ENCODE measurements at regions not wholly inside any gene's neighbourhood (a gene's known extent, or its start where the extent isn't known, plus 50 kb on each side); places are given as distances from the start of the nearest gene placed in this dataset.

DNA sequence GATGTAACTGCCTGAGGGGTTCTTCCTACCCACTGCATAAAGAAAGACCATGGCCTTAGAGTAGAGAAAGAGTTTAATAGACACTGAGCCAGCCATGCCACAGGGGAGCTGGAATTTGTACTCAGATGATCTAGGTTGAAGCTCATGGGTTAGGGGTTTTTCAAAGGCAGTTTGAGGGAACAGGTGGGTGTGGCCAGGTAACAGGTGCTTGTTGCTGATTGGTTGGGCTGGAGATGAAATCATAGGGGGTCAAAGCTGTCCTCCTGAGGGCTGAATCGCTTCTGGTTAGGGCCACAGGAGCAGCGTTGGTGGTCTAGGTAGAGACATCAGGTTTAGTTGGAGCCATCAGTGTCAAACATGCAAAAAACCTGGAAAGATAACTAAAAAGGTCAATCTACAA lies 59.2 kb upstream of the CSNK1A1L start:
- Histone ChIP-seq H3K36me3 (ENCODE audit: control insufficient read depth in 1 of 2, insufficient read depth in 2 of 2, low read length in 2 of 2) (no peaks in the 10 kb centered on the region), H3K27ac (ENCODE audit: low read depth, low read length) (no peak overlapping the region), H3K9me3 (ENCODE audit: control insufficient read depth in 1 of 2, insufficient read depth in 1 of 2, low read depth in 1 of 2, low read length in 2 of 2) (no peaks in the 10 kb centered on the region), H3K4me3 (replicated peaks in 1 of 2; ENCODE audit: low read depth in 1 of 2, low read length in 2 of 2) (no peak overlapping the region), H3K4me2 (ENCODE audit: low read length) (no peak overlapping the region), H2AFZ (ENCODE audit: low read depth, low read length, poor library complexity, severe bottlenecking) (no peak overlapping the region), H3K79me2 (ENCODE audit: insufficient read depth, low read length) (no peaks in the 10 kb centered on the region), H3K27me3 (ENCODE audit: insufficient read depth, low read length) (no peaks in the 10 kb centered on the region), H3K4me1 (ENCODE audit: control insufficient read depth in 1 of 2, insufficient read depth in 2 of 2, low read length in 2 of 2) (no peaks in the 10 kb centered on the region), H4K20me1 (ENCODE audit: insufficient read depth) (no peaks in the 10 kb centered on the region), H3K9ac (ENCODE audit: low read length) (no peak overlapping the region), H3K9me2 (ENCODE audit: insufficient read depth) (no peaks in the 10 kb centered on the region)
- POLR2A ChIA-PET, result no interaction called here
- DNase-seq (ENCODE audit: low read depth, low spot score) (no peak), ATAC-seq (no peak)
- RAD21 ChIA-PET (ENCODE audit: low non-redundant PET in 1 of 2, low total read pairs in 2 of 2, uncharacterized antibody in 2 of 2, unreplicated experiment in 2 of 2), result no interaction called here
- CTCF ChIA-PET, result no interaction called here
- intact Hi-C loops (cut with micrococcal nuclease), result no loop called here
- no TSS peak for BruUV-seq (replicated peaks)
- no peak for TF ChIP-seq SIN3A (IDR thresholded peaks at IDR 0.05; ENCODE audit: low read depth)
- no peak for TF ChIP-seq EZH2 (IDR thresholded peaks at IDR 0.05)
- TF ChIP-seq, protein P1, sequence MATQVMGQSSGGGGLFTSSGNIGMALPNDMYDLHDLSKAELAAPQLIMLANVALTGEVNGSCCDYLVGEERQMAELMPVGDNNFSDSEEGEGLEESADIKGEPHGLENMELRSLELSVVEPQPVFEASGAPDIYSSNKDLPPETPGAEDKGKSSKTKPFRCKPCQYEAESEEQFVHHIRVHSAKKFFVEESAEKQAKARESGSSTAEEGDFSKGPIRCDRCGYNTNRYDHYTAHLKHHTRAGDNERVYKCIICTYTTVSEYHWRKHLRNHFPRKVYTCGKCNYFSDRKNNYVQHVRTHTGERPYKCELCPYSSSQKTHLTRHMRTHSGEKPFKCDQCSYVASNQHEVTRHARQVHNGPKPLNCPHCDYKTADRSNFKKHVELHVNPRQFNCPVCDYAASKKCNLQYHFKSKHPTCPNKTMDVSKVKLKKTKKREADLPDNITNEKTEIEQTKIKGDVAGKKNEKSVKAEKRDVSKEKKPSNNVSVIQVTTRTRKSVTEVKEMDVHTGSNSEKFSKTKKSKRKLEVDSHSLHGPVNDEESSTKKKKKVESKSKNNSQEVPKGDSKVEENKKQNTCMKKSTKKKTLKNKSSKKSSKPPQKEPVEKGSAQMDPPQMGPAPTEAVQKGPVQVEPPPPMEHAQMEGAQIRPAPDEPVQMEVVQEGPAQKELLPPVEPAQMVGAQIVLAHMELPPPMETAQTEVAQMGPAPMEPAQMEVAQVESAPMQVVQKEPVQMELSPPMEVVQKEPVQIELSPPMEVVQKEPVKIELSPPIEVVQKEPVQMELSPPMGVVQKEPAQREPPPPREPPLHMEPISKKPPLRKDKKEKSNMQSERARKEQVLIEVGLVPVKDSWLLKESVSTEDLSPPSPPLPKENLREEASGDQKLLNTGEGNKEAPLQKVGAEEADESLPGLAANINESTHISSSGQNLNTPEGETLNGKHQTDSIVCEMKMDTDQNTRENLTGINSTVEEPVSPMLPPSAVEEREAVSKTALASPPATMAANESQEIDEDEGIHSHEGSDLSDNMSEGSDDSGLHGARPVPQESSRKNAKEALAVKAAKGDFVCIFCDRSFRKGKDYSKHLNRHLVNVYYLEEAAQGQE (IDR thresholded peaks at IDR 0.05; ENCODE audit: low read depth), result no peak
- TF ChIP-seq POLR2A (IDR thresholded peaks at IDR 0.05; ENCODE audit: borderline replicate concordance, extremely low read depth, insufficient read depth, insufficient read length), result no peak
- no peak for TF ChIP-seq TCF7L2 (IDR thresholded peaks at IDR 0.05; ENCODE audit: borderline replicate concordance, extremely low read depth, insufficient read depth, insufficient read length)
- TF ChIP-seq, protein P2, sequence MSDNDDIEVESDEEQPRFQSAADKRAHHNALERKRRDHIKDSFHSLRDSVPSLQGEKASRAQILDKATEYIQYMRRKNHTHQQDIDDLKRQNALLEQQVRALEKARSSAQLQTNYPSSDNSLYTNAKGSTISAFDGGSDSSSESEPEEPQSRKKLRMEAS (IDR thresholded peaks at IDR 0.05), result no peak
- no peak for TF ChIP-seq POLR2AphosphoS5 (IDR thresholded peaks at IDR 0.05; ENCODE audit: low read depth, low read length)
- TF ChIP-seq ELF1 (IDR thresholded peaks at IDR 0.05; ENCODE audit: borderline replicate concordance, low read depth), result no peak

Measured in HCT116 (cell line).